Epithelial cell of esophagus (primary cell): ENCODE measurements at regions not wholly inside any gene's neighbourhood (a gene's known extent, or its start where the extent isn't known, plus 50 kb on each side); places are given as distances from the start of the nearest gene placed in this dataset.

Source experiments
- DNase-seq: peaks from one replicate; pipeline ENCODE4 v3.0.0; 2010; ENCODE audit warnings: low read depth
- H3K4me3 ChIP-seq: 2 replicates; pipeline ENCODE4 v1.5.1; 2011; ENCODE audit warnings: mild to moderate bottlenecking, low read length, control low read depth
- CTCF ChIP-seq: IDR thresholded peaks from 2 replicates; pipeline ENCODE4 v1.5.1; 2011; ENCODE audit warnings: low read depth, mild to moderate bottlenecking, low read length, control low read depth, inconsistent platforms; ENCODE audit not compliant: insufficient read depth; ENCODE audit errors: missing control alignments

GRCh38 chr2:137813176-137813575 is 151.1 kb upstream of the HNMT start:
- DNase-seq = peak; percentile 4

GRCh38 chr2:137817058-137817457 is 147.2 kb upstream of the HNMT start:
- no peak for TF ChIP-seq CTCF
- H3K4me3 ChIP-seq = no peak overlapping the region
- DNase-seq = no peak

More at GRCh38 chr2:137813176-137813575, 151.1 kb upstream of the HNMT start:
- H3K4me3 ChIP-seq = no peak overlapping the region
- TF ChIP-seq CTCF = no peak

- TF ChIP-seq CTCF = no peak
- DNase-seq = no peak
- no peak overlapping the region for H3K4me3 ChIP-seq
Measured at GRCh38 chr2:137823196-137823595, 141.1 kb upstream of the HNMT start.

GRCh38 chr2:137824501-137824900 is 139.8 kb upstream of the HNMT start:
- DNase-seq = no peak
- TF ChIP-seq CTCF = no peak
- H3K4me3 ChIP-seq = no peak overlapping the region

- no peak for TF ChIP-seq CTCF
- DNase-seq = no peak
- no peak overlapping the region for H3K4me3 ChIP-seq
Measured at GRCh38 chr2:137826373-137827372, 137.6 kb upstream of the HNMT start.

GRCh38 chr2:137828624-137829023 is 135.6 kb upstream of the HNMT start:
- no peak for DNase-seq
- no peak for TF ChIP-seq CTCF
- no peak overlapping the region for H3K4me3 ChIP-seq
